NOMO-1 treated with dmso at 0.1 percent for 144 hours (cell line): ENCODE measurements at regions not wholly inside any gene's neighbourhood (a gene's known extent, or its start where the extent isn't known, plus 50 kb on each side); places are given as distances from the start of the nearest gene placed in this dataset.
"Not testable (repeated sequence)": the region's sequence is repeated elsewhere in the genome, so short reads cannot be mapped to it uniquely, and the experiment has no call there.

Experiments
- DNase-seq: peaks from one replicate; lab custom pipeline; 2025; ENCODE audit not compliant: unreplicated experiment; lab: John Stamatoyannopoulos, UW

DNA sequence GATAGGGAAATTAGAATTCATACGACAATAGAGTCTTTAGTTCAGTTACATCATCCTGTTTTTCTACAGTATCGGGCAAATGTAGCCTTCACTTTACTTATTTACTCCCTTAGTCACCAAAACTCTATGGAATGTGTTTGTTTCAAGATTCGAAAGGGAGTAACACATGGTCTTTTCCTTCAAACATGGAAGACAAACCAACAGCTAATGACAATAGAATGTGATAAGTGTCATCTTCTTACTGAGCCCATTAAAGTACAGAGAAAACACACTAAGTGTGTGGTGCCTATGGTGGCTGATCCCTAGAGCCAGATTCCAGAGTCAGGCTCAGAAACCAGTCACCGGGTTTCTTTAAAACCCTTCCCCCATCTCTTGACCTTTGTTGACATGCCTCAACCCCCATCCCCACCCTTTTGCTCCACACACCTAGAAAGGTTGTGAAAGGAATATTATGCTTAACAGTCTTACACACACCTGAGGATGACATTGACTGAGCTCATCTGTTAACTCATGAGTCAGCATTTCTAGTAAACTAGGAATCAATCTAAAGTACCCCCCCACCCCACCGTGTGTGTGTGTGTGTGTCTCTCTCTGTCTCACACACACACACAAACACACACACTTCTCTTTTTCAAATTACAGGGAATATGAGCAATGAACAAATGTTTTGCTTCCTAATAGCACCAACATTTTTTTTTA, 549.6 kb upstream of the CCDC54 start:
- DNase-seq: no peak

DNA sequence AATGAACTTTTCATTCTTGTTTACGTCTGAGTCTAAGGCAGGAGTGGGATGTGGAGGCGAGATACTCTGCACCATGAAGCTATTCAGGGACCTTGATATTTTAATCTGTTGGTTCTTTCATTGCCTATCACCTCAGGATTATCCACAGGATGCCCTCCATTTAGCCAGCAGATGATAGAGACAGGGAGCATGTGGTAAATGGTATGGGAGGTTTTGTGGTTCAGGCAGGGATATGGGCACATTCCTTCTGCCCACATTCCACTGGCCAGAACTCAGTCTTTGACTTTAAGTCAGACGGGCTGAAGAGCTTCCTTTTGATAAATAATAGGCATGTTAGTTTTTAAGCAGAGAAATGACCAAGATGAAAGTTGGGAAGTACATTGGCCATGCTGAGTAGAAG, 548.0 kb upstream of the CCDC54 start:
- no peak for DNase-seq

DNA sequence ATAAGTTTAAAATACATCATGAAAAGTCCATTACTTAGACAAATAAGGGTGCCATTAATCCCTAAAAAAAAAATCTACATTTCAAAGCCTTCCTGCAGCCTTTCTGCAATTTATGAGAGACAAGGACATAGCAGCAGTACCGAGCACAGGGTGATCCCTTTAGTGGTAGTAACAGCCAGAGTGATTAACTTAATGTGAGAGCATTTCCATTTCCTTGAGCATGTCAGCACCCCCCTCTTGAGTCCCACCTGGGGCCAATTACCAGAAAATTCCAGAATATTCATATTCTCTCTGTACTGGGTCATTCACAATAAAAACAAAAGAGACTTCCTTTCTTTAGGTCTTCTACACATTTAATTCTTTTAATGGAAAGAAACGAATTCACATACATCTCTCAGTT, 546.9 kb upstream of the CCDC54 start:
- no peak for DNase-seq

DNA sequence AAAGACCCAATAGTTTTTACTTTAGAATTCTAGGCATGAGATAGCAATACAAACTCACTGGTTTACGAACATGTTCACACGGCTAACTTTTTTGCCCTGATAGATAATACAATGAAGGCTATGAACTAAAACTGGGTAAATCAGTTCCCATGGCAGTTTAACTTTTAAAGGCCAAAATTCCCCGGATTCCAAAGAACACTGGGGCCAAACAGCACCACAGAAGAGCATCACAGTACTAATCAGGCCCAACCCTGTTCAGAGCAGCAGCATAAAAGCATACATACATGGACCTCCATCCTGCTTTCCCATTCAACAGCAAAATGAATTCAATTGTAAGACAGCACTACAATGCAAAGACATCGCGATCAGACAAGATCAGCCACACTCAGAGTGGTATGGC, 540.3 kb upstream of the CCDC54 start:
- no peak for DNase-seq

DNA sequence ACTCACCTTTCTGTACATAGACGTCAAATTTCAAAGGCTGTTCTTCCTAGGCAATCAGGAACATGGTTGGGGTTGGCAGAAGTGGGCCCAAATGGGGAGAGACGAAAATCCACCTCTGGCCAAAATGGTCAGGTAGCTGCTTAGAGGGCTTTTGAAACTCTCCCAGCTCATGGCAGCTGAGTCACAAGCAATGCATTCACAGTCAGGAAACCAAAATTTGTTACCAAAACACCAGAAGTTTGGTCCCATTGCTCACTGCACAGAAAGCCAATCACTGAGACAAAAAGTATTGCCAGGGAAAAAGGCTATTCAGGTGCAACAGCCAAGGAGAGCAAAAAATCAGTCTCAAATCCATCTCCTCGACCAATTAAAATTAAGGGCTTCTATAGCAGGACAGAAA, 539.6 kb upstream of the CCDC54 start:
- DNase-seq: no peak

DNA sequence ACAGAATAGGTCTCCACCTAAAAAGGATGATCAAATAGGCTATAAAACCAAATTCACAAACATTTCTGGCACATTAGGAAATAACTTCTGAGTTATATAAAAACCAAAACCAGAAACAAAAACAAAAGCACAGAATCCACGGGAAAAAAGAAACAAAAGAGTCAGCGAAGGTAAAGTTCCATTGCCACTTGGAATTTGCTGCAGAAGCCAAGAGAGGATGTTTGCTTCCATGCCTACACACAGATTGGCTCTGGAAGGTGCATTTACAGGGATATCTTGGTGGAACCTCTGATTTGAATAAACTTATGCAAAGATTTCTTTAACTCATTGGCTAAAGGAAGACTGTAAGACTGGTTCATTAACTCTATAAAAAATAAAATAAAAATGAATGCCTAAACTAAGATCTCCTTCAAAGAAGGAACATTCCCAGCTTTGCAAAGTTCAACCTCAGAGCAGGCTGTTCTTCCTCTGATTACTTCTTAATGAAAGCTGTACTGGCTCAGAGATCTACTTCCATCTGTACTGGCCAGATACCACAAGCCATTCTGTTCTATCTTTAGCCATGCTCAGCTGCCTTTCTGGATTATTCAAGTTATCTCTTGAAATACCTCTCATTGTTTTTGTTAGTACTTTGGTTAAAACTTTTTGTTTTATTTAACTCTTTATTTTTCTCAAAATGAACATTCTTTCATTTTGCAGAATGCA, 537.5 kb upstream of the CCDC54 start:
- DNase-seq: no peak

DNA sequence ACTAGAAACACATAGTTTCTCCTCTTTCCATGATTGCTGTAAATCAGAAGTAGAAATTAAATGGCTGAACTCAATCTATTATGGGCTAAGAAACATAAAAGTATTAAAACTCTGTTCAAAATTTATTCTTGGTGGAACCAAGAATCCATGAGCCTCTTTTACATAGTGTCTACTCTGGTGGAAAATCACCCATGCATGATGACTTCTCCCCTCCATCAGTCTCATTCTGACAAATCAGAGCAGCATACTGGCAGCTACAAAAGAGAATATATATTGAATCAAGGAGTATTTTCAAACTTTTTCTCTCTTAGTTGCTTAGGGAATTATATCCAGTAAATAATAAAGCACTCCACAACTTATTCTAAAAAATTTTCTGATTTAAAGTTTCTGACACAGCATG, 536.9 kb upstream of the CCDC54 start:
- DNase-seq: no peak

DNA sequence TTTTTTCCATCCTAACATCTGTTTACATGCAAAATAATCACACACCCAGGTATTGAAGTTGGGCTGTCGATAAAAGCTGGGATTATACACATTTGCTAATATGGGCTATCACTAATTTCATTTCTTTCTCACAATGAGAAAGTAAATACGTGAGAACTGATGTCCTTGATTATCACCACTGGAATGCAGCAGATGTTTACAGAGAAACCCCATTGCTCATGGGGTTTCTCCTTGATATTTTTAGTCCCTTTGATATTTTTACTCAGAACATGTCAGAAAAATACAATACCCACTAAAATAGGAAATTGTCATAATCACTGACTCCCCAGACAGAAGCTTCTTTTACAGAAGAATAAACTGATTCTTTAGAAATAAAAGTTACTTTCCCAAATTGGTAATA, 535.1 kb upstream of the CCDC54 start:
- DNase-seq: no peak

DNA sequence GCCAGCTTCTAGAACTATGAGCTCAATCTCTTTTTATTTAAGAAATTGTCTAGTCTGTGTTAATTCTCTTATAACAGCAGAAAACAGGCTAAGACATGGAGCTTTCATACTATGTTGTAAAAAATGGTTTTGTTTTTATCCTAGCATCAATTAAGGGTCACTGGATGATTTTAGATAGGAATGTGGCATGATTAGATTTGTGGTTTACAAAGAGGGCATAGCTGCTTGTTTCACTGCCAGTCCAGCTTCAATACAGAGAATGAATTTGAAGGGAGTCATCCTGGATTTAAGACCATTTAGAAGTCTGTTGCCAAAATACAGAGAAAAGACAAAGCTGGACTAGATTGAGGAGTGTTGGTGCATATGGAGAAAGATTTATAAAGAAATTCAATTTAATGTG, 532.6 kb upstream of the CCDC54 start:
- DNase-seq: no peak

DNA sequence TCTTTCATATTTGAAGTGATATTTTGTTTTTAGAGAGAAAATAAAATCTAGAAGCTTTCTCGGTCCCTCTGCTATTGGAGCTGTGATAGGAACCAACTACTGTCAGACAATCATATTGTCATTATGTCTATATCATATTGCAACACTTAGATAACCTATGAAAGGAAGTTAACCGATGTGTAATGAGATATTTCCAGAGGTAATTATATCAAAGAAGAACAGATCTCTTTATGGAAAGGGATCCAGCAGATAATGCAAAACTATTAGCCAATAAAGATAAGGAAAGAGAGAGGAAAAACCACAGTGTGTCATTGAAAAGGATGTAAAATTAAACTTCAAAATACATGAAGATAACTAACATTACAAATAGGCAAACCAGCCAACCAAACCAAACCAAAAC, 529.1 kb upstream of the CCDC54 start:
- no peak for DNase-seq

DNA sequence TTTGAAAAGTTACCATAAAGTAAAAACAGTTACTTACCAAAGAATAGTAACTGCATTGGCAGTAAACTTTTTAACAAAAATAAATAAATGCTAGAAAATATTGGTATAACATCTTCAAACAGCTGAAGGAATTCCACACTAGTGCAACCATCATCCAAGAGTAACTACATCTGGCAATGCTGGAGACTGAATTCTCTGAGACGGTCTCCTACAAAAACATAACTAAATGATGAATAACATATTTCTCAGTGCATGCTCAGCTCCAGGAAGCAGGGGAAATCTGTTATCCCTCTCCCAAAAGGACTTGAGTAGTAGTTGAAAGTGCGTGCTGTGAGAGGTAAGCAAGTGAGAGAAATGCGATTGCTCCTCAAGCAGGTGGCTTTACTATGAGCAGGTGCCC, 526.8 kb upstream of the CCDC54 start:
- no peak for DNase-seq

DNA sequence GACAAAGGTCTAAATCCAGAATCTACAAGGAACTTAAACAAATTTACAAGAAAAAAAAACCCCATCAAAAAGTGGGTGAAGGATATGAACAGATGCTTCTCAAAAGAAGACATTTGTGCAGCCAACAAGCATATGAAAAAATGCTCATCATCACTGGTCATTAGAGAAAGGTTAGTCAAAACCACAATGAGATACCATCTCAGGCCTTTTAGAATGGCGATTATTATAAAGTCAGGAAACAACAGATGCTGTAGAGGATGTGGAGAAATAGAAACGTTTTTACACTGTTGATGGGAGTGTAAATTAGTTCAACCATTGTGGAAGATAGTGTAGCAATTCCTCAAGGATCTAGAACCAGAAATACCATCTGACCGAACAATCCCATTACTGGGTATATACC, 518.9 kb upstream of the CCDC54 start:
- not testable (repeated sequence) for DNase-seq

DNA sequence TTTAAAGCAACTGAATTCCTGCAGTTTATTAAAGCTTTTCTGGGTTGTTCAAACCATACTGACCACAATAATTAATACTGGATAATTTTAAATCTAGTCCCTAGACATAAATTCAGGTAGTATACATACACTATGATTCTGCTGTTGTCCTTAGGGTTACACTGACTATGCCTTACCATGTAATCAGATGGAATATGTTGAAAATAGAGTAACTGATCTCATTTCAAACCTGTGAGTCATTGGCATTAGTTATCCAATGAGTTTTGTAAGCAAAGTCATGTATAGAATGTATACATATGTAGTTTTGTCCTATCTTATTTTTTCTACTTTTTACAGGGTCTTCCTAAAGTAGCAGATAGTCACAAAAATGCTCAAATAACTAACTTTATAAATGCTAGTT, 517.1 kb upstream of the CCDC54 start:
- no peak for DNase-seq

DNA sequence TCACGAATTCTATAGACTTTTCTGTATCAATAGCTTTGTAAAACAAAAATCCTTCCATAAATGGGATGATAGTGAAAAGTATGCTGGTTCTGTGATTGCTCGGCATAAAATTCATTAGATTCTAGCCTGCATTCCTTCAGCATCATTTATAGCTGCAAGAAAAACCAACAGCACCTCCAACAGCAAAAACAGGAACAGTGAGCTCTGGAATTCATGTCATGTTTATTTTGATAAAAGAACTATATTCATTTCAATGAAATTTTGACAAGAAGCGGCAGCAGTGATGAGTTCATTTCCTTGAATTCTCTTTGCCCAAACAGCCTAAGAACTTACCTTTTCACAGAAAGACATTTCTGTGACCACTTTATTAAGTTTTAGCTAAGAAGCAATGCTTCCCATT, 515.2 kb upstream of the CCDC54 start:
- no peak for DNase-seq

DNA sequence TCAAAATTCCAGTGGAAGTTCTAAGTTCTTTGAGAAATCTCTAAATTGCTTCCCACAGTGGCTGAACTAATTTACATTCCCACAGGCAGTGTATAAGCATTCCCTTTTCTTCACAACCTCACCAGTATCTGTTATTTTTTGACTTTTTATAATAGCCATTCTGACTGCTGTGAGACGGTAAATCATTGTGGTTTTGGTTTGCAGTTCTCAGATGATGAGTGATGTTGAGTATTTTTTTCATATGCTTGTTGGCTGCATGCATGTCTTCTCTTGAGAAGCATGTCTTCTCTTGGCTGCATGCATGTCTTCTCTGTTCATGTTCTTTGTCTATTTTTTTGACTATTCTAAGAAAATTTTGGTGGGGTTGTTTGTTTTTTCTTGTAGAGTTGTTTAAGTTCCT, 499.6 kb upstream of the CCDC54 start:
- no peak for DNase-seq

DNA sequence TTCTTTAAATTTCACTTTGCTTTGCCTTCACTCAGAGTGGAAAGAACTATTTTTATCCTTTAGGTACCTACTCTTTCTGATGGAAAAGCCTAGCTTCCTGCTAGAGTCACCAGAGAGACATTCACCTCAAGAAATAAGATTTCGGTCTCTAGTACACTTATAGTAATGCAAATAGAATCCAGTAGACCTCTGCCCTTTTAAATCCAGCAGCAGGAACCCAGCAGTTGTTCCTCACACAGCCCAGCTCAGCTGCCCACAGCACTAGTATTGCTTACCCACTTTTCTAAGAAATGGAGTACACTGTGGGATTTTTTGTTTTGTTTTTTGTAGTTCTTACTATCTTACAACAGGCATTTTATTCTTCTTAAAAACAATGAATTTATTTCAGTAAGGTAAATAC, 497.0 kb upstream of the CCDC54 start:
- DNase-seq: no peak

DNA sequence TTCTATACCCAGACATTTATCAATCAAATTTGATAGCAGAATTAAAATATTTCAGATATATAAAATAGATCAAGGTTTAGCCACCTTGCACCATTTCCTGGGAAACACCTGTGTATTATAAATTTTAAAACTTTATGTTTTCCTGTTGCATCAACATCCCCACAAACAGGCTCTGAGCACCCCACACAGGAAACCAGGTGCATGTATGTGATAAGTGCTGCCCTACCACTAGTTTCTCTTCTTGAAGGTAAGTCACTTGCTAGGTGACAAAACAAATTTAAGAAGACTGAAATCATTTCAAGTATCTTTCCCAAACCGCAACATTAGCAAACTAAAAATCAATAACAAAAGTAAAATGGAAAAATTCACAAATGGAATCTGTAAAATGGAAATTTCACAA, 496.1 kb upstream of the CCDC54 start:
- DNase-seq: no peak

DNA sequence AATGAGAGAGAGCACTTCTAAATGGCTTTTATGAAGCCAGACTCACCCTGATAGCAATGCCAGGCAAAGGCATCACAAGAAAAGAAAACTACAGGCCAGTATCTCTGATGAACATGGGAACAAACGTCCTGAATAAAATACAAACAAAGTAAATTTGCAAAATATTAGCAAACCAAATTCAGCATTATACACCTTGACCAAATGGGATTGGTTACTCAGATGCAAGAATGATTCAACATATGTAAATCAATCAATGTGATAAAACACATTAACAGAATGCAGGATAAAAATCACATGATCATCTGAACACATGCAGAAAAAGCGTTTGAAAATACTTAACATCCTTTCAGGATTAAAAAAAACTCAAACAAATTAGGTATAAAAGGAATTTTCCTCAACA, 494.9 kb upstream of the CCDC54 start:
- no peak for DNase-seq

DNA sequence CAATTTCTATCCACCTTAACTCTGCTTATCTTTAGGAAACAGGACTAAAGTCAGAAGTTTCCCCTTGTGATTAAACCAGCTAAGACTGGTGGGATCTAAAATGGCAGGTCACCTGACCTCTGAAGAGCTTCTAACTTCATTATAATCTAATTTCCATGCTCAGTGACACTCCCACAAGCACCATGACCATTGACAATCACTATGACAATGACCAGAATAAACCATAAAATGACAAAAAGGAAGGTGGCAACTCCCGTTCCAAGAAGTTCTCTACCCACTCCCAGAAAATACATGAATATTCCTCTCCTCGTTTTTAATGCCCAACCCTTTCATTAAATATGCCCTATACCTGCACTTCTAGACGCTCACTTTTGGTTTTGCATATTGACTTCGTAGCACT, 471.2 kb upstream of the CCDC54 start:
- DNase-seq: no peak

DNA sequence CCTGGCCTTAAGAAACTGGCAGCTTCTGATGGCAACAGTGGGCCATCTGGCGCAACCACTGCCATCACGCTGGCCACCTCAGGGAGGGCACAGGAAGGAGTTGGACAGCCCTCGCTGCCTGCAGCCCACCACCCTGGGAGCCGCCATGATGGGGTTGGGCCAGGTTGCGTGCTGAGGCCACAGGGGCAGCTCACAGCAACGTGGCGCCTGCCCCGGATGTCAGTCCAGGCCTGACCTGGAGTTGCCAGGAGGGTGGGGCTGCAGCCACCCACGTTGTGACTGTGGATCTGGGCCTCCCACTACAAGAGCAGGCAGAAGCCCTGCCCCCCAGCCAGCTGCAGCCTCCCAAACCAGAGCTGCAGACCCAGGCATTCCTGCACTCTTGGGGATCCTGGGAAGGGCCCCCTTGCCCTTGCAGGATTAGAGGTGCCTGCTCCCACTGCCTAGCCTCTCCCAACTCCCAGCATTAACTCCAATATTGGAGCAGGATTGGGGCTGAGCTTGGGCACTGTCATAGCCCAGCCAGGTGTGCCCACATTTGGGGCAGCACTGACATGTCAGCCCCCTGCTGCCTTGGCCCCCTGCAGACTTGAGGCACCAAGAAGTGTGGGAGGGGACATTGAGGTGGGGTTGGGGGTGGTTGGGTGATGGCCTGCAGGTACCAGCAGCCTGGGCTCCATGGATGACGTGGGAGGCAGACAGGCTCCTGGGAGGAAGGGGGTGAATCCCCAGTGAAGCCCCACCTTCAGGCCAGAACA, 468.9 kb upstream of the CCDC54 start:
- no peak for DNase-seq

DNA sequence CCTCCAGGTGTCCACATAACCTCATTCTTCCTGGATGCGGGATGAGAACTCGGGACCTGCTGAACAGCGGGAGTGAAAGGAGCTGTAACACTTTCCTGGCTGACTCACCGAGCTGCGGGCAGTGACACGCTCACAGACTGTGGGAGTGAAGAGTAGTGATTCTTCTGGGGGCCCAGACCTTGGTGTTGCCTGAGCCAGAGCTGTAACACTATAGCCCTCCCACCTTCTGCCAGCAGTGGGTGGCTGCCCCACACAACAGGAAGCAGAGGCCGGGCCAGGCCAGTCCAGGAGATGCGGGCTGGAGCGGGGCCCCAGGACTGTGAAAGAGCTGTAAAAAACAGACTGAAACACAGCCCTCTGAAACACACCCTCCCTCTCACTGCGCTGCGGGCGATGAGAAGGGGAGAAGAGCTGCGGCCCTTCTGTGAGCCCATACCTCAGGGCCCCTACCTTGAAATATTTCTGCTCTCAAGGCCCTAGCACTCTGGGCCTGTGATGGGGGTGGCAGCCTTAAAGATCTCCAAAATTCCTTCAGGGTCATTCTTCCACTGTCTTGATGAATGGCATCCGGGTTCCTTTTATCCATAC, 464.0 kb upstream of the CCDC54 start:
- no peak for DNase-seq

DNA sequence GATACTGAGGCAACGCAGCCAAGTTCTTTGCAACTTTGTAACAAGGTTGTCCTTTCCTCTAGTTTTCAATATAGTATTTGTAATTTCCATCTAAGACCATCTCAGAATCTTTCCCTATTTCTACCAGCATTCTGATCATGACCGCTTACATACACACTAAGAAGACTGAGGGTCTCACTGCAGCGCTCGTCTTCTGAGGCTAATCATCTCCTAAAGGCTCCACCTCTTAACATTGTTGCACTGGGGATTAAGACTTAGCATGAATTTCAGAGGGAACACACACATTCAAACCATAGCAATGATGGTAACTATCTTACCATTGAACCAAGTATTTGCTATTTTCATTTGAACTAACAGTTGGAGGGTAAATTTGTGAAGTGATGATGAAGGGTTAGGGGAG, 463.3 kb upstream of the CCDC54 start:
- DNase-seq: no peak
